ENCODE measurements at regions not wholly inside any gene's neighbourhood (a gene's known extent, or its start where the extent isn't known, plus 50 kb on each side); places are given as distances from the start of the nearest gene placed in this dataset.

DNA sequence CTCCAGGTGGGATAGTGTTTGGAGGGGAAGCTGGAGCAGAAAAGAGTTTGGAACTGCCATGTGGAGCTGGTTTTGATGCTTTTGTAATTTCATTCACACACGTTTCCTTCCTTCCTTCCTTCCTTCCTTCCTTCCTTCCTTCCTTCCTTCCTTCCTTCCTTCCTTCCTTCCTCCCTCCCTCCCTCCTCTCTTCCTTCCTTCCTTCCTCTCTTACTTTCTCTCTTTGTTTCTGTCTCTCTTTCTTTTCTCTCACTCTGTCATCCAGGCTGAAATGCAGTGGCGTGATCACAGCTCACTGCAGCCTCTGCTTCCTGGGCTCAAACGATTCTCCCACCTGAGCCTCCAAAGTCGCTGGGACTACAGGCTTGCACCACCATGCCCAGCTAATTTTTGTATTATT lies 168.0 kb upstream of the ARID2 start:
- WGBS, 2 donors: 90% methylated on average over 4 of the region's 4 CpGs
- TF ChIP-seq POLR2AphosphoS5 (IDR thresholded peaks at IDR 0.05) (no peak), EP300 (IDR thresholded peaks at IDR 0.05) (no peak), POLR2A (IDR thresholded peaks at IDR 0.05) (no peak)
- TF ChIP-seq, protein P1, sequence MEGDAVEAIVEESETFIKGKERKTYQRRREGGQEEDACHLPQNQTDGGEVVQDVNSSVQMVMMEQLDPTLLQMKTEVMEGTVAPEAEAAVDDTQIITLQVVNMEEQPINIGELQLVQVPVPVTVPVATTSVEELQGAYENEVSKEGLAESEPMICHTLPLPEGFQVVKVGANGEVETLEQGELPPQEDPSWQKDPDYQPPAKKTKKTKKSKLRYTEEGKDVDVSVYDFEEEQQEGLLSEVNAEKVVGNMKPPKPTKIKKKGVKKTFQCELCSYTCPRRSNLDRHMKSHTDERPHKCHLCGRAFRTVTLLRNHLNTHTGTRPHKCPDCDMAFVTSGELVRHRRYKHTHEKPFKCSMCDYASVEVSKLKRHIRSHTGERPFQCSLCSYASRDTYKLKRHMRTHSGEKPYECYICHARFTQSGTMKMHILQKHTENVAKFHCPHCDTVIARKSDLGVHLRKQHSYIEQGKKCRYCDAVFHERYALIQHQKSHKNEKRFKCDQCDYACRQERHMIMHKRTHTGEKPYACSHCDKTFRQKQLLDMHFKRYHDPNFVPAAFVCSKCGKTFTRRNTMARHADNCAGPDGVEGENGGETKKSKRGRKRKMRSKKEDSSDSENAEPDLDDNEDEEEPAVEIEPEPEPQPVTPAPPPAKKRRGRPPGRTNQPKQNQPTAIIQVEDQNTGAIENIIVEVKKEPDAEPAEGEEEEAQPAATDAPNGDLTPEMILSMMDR (IDR thresholded peaks at IDR 0.05): no peak
- no peaks in the 10 kb centered on the region for H3K27me3 ChIP-seq
- no peaks in the 10 kb centered on the region for H3K9me3 ChIP-seq
- DNase-seq: no peak
- no peaks in the 10 kb centered on the region for H3K4me1 ChIP-seq
- no peaks in the 10 kb centered on the region for H3K36me3 ChIP-seq
- H3K4me3 ChIP-seq: no peak overlapping the region
- intact Hi-C loops (cut with DNase I): no loop called here
- H3K27ac ChIP-seq: no peak overlapping the region

- H3K27ac ChIP-seq: no peak overlapping the region
- H3K36me3 ChIP-seq: no peaks in the 10 kb centered on the region
- H3K9me3 ChIP-seq: no peaks in the 10 kb centered on the region
- no peaks in the 10 kb centered on the region for H3K4me1 ChIP-seq
- intact Hi-C loops (cut with DNase I): no loop called here
- H3K4me3 ChIP-seq: no peak overlapping the region
- TF ChIP-seq, protein P1 (IDR thresholded peaks at IDR 0.05): no peak
- TF ChIP-seq EP300 (IDR thresholded peaks at IDR 0.05): no peak
- TF ChIP-seq POLR2AphosphoS5 (IDR thresholded peaks at IDR 0.05): no peak
- no peak for TF ChIP-seq POLR2A (IDR thresholded peaks at IDR 0.05)
- no peak for DNase-seq
- H3K27me3 ChIP-seq: no peaks in the 10 kb centered on the region
Observed at GRCh38 chr12:45565590-45565989, 163.9 kb upstream of the ARID2 start.

DNA sequence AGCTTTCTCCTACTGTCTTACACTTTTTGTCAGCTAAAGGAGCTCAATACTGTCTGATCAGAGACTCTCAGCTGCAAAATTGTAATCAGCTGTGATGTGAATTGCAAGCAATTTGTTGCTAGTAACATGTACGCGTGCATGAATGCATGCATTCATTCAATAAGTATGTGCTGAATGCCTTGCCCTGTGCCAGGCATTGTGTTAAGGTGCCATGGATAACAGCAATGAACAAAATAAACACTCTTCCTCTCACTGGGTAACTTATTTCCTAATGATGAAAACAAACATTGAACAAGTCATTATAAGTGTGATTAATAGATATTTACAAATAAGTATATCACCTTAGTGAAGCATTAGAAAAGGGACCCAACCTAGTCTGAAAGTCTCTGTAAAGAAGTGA lies 163.2 kb upstream of the ARID2 start:
- TF ChIP-seq POLR2AphosphoS5 (IDR thresholded peaks at IDR 0.05): no peak
- no peak for TF ChIP-seq POLR2A (IDR thresholded peaks at IDR 0.05)
- TF ChIP-seq EP300 (IDR thresholded peaks at IDR 0.05): no peak
- TF ChIP-seq, protein P1 (IDR thresholded peaks at IDR 0.05): no peak
- no peak overlapping the region for H3K27ac ChIP-seq
- intact Hi-C loops (cut with DNase I): no loop called here
- H3K27me3 ChIP-seq: no peaks in the 10 kb centered on the region
- H3K36me3 ChIP-seq: no peaks in the 10 kb centered on the region
- 96 to 97% methylated on average over 2 of the region's 2 CpGs for WGBS, 2 donors
- H3K4me3 ChIP-seq: no peak overlapping the region
- no peaks in the 10 kb centered on the region for H3K4me1 ChIP-seq
- no peaks in the 10 kb centered on the region for H3K9me3 ChIP-seq
- no peak for DNase-seq

GRCh38 chr12:45568808-45569207 lies 160.7 kb upstream of the ARID2 start:
- TF ChIP-seq POLR2AphosphoS5 (IDR thresholded peaks at IDR 0.05) (no peak), EP300 (IDR thresholded peaks at IDR 0.05) (no peak)
- TF ChIP-seq, protein P1 (IDR thresholded peaks at IDR 0.05): no peak
- intact Hi-C loops (cut with DNase I): no loop called here
- no peak overlapping the region for H3K27ac ChIP-seq
- H3K4me3 ChIP-seq: no peak overlapping the region
- no peak for DNase-seq
- 55 to 92% methylated on average over 4 of the region's 4 CpGs for WGBS, 2 donors
- H3K36me3 ChIP-seq: no peaks in the 10 kb centered on the region
- H3K9me3 ChIP-seq: no peaks in the 10 kb centered on the region
- H3K27me3 ChIP-seq: no peaks in the 10 kb centered on the region
- no peaks in the 10 kb centered on the region for H3K4me1 ChIP-seq

DNA sequence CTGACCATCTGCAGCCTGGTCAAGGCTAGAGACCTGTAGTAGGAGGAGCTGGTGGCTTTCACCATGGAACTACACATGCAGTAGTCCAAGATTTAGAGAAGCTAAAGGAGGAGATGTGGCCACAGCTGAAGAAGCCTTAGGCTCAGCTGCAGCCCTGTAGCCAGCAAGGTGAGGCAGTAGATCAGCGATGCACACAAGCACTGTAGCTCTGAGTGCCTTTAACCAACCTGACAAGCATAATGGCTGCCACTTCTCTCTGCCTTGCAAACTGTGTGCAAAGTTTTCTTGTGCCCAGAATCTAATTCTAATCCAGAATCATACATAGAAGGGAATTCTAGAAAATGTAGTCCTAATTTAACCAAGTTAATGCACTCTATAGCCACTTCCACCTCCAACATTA lies 159.0 kb upstream of the ARID2 start:
- DNase-seq: no peak
- TF ChIP-seq EP300 (IDR thresholded peaks at IDR 0.05) (no peak), POLR2AphosphoS5 (IDR thresholded peaks at IDR 0.05) (no peak), POLR2A (IDR thresholded peaks at IDR 0.05) (no peak)
- TF ChIP-seq, protein P1 (IDR thresholded peaks at IDR 0.05): no peak
- Histone ChIP-seq H3K4me1 (no peaks in the 10 kb centered on the region), H3K27ac (no peak overlapping the region), H3K9me3 (no peaks in the 10 kb centered on the region), H3K4me3 (no peak overlapping the region), H3K27me3 (no peaks in the 10 kb centered on the region), H3K36me3 (no peaks in the 10 kb centered on the region)
- WGBS, 2 donors: 100% methylated on average over 1 of the region's 1 CpG
- intact Hi-C loops (cut with DNase I): no loop called here

Data from sigmoid colon (tissue), 6 donors.